Fibroblast of lung (primary cell): ENCODE measurements at regions not wholly inside any gene's neighbourhood (a gene's known extent, or its start where the extent isn't known, plus 50 kb on each side); places are given as distances from the start of the nearest gene placed in this dataset.

Experiments
- CTCF ChIP-seq, 2 donors: IDR thresholded peaks in 1 of 2; conservative IDR thresholded peaks in 1 of 2; 1 replicate in 1 of 2; 2 replicates in 1 of 2; pipeline ENCODE4 v1.5.1; 2011 to 2012; ENCODE audit warnings: low read length in 2 of 2, control low read depth in 1 of 2, inconsistent platforms in 1 of 2, low read depth in 1 of 2, mild to moderate bottlenecking in 1 of 2
- EZH2 ChIP-seq: IDR thresholded peaks from 2 replicates; pipeline ENCODE4 v1.5.1; 2012; ENCODE audit warnings: low read length, control low read depth, mild to moderate bottlenecking; ENCODE audit errors: missing control alignments

- TF ChIP-seq CTCF (conservative IDR thresholded peaks at IDR 0.05 in 1 of 2, IDR thresholded peaks at IDR 0.05 in 1 of 2; ENCODE audit: low read depth in 1 of 2, low read length in 2 of 2) (no peak), EZH2 (no peak)
These were observed 1396.9 kb upstream of the NXPH2 start for GRCh38 chr2:140177086-140177485.
